H9 (cell line): ENCODE measurements at regions not wholly inside any gene's neighbourhood (a gene's known extent, or its start where the extent isn't known, plus 50 kb on each side); places are given as distances from the start of the nearest gene placed in this dataset.

Source experiments
- DNase-seq: peaks from one replicate; pipeline ENCODE4 v3.0.0-alpha.2; 2017
- H2AFZ ChIP-seq: one replicate; pipeline ENCODE4 v1.6.1; 2013; ENCODE audit warnings: mild to moderate bottlenecking, low read length, control low read depth, moderate library complexity
- H2AK5ac ChIP-seq: 2 replicates; pipeline ENCODE4 v1.6.1; 2013; ENCODE audit warnings: low read length, control low read depth, mixed read lengths; ENCODE audit not compliant: insufficient read length
- H2BK120ac ChIP-seq: one replicate; pipeline ENCODE4 v1.6.1; 2013; ENCODE audit warnings: low read depth, mild to moderate bottlenecking, low read length, control low read depth, inconsistent platforms; ENCODE audit not compliant: poor library complexity, severe bottlenecking
- H2BK12ac ChIP-seq: 2 replicates; pipeline ENCODE4 v1.6.1; 2013; ENCODE audit warnings: low read length, control low read depth, mixed read lengths, low read depth; ENCODE audit not compliant: insufficient read length
- H2BK15ac ChIP-seq: 2 replicates; pipeline ENCODE4 v1.6.1; 2013; ENCODE audit warnings: low read depth, low read length, control low read depth
- H2BK20ac ChIP-seq: one replicate; pipeline ENCODE4 v1.6.1; 2013; ENCODE audit warnings: low read depth, mild to moderate bottlenecking, low read length, control low read depth, inconsistent platforms; ENCODE audit not compliant: poor library complexity, severe bottlenecking
- H2BK5ac ChIP-seq: 2 replicates; pipeline ENCODE4 v1.6.1; 2013; ENCODE audit warnings: low read length, control low read depth, mixed read lengths; ENCODE audit not compliant: insufficient read length
- H3K14ac ChIP-seq: 2 replicates; pipeline ENCODE4 v1.6.1; 2013; ENCODE audit warnings: low read length, control low read depth; ENCODE audit not compliant: insufficient read depth
- H3K18ac ChIP-seq: 2 replicates; pipeline ENCODE4 v1.6.1; 2013; ENCODE audit warnings: low read depth, mild to moderate bottlenecking, mixed read lengths, low read length, control low read depth; ENCODE audit not compliant: insufficient read length
- H3K23ac ChIP-seq: 2 replicates; pipeline ENCODE4 v1.6.1; 2013; ENCODE audit warnings: low read length, control low read depth, mixed read lengths, low read depth; ENCODE audit not compliant: insufficient read length
- H3K23me2 ChIP-seq: 2 replicates; pipeline ENCODE4 v1.6.1; 2013; ENCODE audit warnings: low read depth, mild to moderate bottlenecking, mixed read lengths, low read length, control low read depth; ENCODE audit not compliant: insufficient read length, poor library complexity, severe bottlenecking
- H3K27ac ChIP-seq: 2 replicates; pipeline ENCODE4 v1.5.1; 2013; ENCODE audit warnings: low read length, control low read depth, mixed read lengths, low read depth; ENCODE audit not compliant: insufficient read length
- H3K27me3 ChIP-seq: 2 replicates; pipeline ENCODE4 v1.6.1; 2013; ENCODE audit warnings: low read length, control low read depth, inconsistent platforms; ENCODE audit not compliant: insufficient read depth
- H3K4ac ChIP-seq: 2 replicates; pipeline ENCODE4 v1.6.1; 2013; ENCODE audit warnings: low read depth, mild to moderate bottlenecking, control low read depth, inconsistent platforms, low read length, moderate library complexity
- H3K4me1 ChIP-seq: 2 replicates; pipeline ENCODE4 v1.6.1; 2013; ENCODE audit warnings: low read length, control low read depth, inconsistent platforms; ENCODE audit not compliant: insufficient read depth
- H3K4me2 ChIP-seq: 2 replicates; pipeline ENCODE4 v1.6.1; 2013; ENCODE audit warnings: low read length, control low read depth, mixed read lengths; ENCODE audit not compliant: insufficient read length, insufficient read depth
- H3K56ac ChIP-seq: 2 replicates; pipeline ENCODE4 v1.6.1; 2013; ENCODE audit warnings: low read depth, mild to moderate bottlenecking, mixed read lengths, low read length, control low read depth; ENCODE audit not compliant: insufficient read length
- H3K79me1 ChIP-seq: 2 replicates; pipeline ENCODE4 v1.6.1; 2013; ENCODE audit warnings: low read depth, mild to moderate bottlenecking, moderate library complexity, low read length, control low read depth, inconsistent platforms; ENCODE audit not compliant: insufficient read depth, poor library complexity, severe bottlenecking
- H3K79me2 ChIP-seq: 2 replicates; pipeline ENCODE4 v1.6.1; 2013; ENCODE audit warnings: low read length, control low read depth, inconsistent platforms; ENCODE audit not compliant: insufficient read depth
- H3K9ac ChIP-seq: 2 replicates; pipeline ENCODE4 v1.6.1; 2013; ENCODE audit warnings: low read length, control low read depth, mixed read lengths; ENCODE audit not compliant: insufficient read length; ENCODE audit errors: extremely low read depth
- H3K9me3 ChIP-seq: one replicate; pipeline ENCODE4 v1.6.1; 2013; ENCODE audit warnings: low read depth, low read length, inconsistent platforms; ENCODE audit not compliant: control insufficient read depth
- H3T11ph ChIP-seq: one replicate; pipeline ENCODE4 v1.6.1; 2013; ENCODE audit warnings: mild to moderate bottlenecking, low read length, control low read depth, inconsistent platforms
- H4K20me1 ChIP-seq: one replicate; pipeline ENCODE4 v1.6.1; 2013; ENCODE audit not compliant: control insufficient read depth, insufficient read length, insufficient read depth
- H4K5ac ChIP-seq: 2 replicates; pipeline ENCODE4 v1.6.1; 2013; ENCODE audit warnings: low read depth, mild to moderate bottlenecking, mixed read lengths, low read length, control low read depth; ENCODE audit not compliant: insufficient read length
- H4K8ac ChIP-seq: replicated peaks from 2 replicates; pipeline ENCODE4 v1.6.1; 2013; ENCODE audit warnings: low read length, control low read depth, mixed read lengths, low read depth; ENCODE audit not compliant: insufficient read length
- H4K91ac ChIP-seq: 2 replicates; pipeline ENCODE4 v1.6.1; 2013; ENCODE audit warnings: low read depth, mild to moderate bottlenecking, moderate library complexity, mixed read lengths, low read length, control low read depth; ENCODE audit not compliant: insufficient read length
- H3K27ac Mint-ChIP-seq, 3 experiments: 2 replicates in 2 of 3; 3 replicates in 1 of 3; pipeline ENCODE4 v1.8.0; 2020 to 2021; ENCODE audit warnings: mixed read lengths in 3 of 3, mild to moderate bottlenecking in 1 of 3, moderate library complexity in 1 of 3
- H3K27me3 Mint-ChIP-seq: 2 replicates; pipeline ENCODE4 v1.8.0; 2021; ENCODE audit warnings: low read depth, mild to moderate bottlenecking, moderate library complexity, mixed read lengths
- H3K36me3 Mint-ChIP-seq, 3 experiments: 2 replicates in 2 of 3; 3 replicates in 1 of 3; pipeline ENCODE4 v1.8.0; 2020 to 2021; ENCODE audit warnings: low read depth in 3 of 3, mixed read lengths in 3 of 3; ENCODE audit not compliant: insufficient read depth in 1 of 3
- H3K4me1 Mint-ChIP-seq, 2 experiments: 2 replicates each; pipeline ENCODE4 v1.8.0; 2020; ENCODE audit warnings: mixed read lengths in 2 of 2
- H3K4me3 Mint-ChIP-seq, 2 experiments: 2 replicates in 1 of 2; 3 replicates in 1 of 2; pipeline ENCODE4 v1.8.0; 2020 to 2021; ENCODE audit warnings: mild to moderate bottlenecking in 2 of 2, mixed read lengths in 2 of 2, moderate library complexity in 1 of 2
- H3K9me3 Mint-ChIP-seq, 2 experiments: 2 replicates in 1 of 2; 3 replicates in 1 of 2; pipeline ENCODE4 v1.8.0; 2020; ENCODE audit warnings: mild to moderate bottlenecking in 2 of 2, mixed read lengths in 2 of 2, moderate library complexity in 1 of 2
- CTCF ChIP-seq: fragments of 200-600 bp; sonication (generic); conservative IDR thresholded peaks from 3 replicates; pipeline ENCODE4 v1.8.0; 2021; ENCODE audit warnings: antibody characterized with exemption, mild to moderate bottlenecking
- WGBS: extraction: QIAGEN DNeasy Blood & Tissue Kit; methylation state at CpG from one replicate; pipeline ENCODE4 v1.1.7; 2013; ENCODE audit warnings: missing lambda C conversion rate, low lambda C conversion rate, mixed read lengths; ENCODE audit not compliant: insufficient read length; ENCODE audit errors: extremely low coverage; 5-methylcytosine and 5-hydroxymethylcytosine counted together

- no peak overlapping the region; a peak in 1 of 7 replicates for H3K27ac Mint-ChIP-seq
- H3K4me2 ChIP-seq, result no peak overlapping the region
- no peak overlapping the region for H4K5ac ChIP-seq
- no peaks in the 10 kb centered on the region for H4K20me1 ChIP-seq
- no peak overlapping the region for H2AK5ac ChIP-seq
- H3K9ac ChIP-seq, result no peak overlapping the region
- no peak overlapping the region for H4K8ac ChIP-seq
- no peak overlapping the region for H2BK5ac ChIP-seq
- no peaks in the 10 kb centered on the region for H3K9me3 Mint-ChIP-seq
- no peak for TF ChIP-seq CTCF
- H2AFZ ChIP-seq, result no peak overlapping the region
- no peaks in the 10 kb centered on the region for H3K23me2 ChIP-seq
- DNase-seq, result no peak
- no peaks in the 10 kb centered on the region for H3K9me3 ChIP-seq
- no peak overlapping the region for H2BK15ac ChIP-seq
- H3K27ac ChIP-seq, result no peak overlapping the region
- no peaks in the 10 kb centered on the region for H3K79me2 ChIP-seq
- H3K23ac ChIP-seq, result no peak overlapping the region
- H3K36me3 Mint-ChIP-seq, result no peaks in the 10 kb centered on the region
- WGBS, result no CpG with 5 or more reads among the region's 3 CpGs
- H2BK20ac ChIP-seq, result no peak overlapping the region
- no peaks in the 10 kb centered on the region for H3K79me1 ChIP-seq
- no peaks in the 10 kb centered on the region for H3K27me3 Mint-ChIP-seq
- no peak overlapping the region for H3T11ph ChIP-seq
- no peak overlapping the region for H2BK12ac ChIP-seq
- no peak overlapping the region for H3K14ac ChIP-seq
- no peak overlapping the region for H3K56ac ChIP-seq
- no peak overlapping the region for H4K91ac ChIP-seq
- no peak overlapping the region for H3K18ac ChIP-seq
- no peak overlapping the region for H3K4ac ChIP-seq
- no peaks in the 10 kb centered on the region for H3K27me3 ChIP-seq
- H3K4me1 ChIP-seq, result peaks cover 2% of the 10 kb centered on the region; the same call in 1 of the 2 replicates
- H2BK120ac ChIP-seq, result no peak overlapping the region
- H3K4me3 Mint-ChIP-seq, result no peak overlapping the region
- H3K4me1 Mint-ChIP-seq, result peaks cover 3 to 8% of the 10 kb centered on the region in 2 experiments
These were observed 329.3 kb upstream of the THBS1 start for GRCh38 chr15:39251413-39252133.
